ENCODE measurements at regions not wholly inside any gene's neighbourhood (a gene's known extent, or its start where the extent isn't known, plus 50 kb on each side); places are given as distances from the start of the nearest gene placed in this dataset.
"Not testable (repeated sequence)": the region's sequence is repeated elsewhere in the genome, so short reads cannot be mapped to it uniquely, and the experiment has no call there.

DNA sequence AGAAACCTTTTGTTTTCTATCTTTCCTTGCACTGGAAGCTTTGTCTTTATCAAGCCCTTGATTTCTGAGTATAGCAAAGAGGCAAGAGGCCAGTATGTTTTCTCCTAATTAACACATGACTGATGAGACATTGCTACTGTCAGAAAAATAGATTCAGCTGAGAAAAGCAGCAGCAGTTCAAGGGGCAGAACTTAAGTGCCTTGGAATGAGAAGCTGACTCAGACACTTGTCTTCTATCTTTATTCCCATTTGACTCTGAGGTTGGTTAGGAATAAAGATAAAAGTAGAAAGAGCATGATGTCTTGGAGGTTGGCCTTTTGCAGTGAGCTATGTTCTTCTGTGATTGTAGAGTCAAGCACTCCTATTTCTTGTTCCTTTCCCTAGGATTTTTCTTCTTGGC lies 79.1 kb upstream of the MAN1A1 start:
- DNase-seq = no peak

DNA sequence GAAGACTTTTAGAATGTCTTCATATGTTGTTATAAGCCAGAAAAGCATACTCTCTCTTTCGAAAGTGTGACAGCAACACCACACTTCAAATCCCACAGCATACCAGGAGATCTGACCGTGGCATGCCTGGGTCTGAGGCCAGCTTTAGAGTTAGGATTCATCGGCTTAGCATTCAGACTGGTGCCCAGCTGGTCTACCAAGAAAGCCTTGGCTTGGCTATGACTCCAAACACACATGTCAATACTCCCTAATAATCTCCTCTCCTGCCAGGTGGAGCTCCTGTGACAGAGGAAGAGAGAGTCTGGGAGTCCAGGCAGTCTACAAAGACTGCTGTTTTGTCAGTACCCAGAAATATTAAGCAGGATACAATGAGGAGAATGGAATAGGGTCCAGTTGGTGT lies 77.1 kb upstream of the MAN1A1 start:
- no peak for DNase-seq

DNA sequence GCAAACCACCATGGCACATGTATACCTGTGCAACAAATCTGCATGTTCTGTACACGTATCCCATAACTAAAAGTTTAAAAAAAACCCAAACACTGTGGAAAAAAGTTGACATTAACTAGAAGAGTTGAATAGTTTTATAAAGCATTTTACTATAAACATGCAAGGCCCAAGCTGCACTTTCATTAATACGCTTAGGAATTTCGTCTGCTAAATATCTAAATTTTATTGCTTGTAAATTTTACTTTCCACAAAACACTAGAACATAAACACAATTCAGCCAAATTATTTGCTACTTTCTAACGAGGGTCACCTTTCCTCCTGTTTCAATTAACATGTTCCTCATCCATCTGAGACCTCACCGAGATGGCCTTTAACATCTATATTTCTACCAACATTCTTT lies 74.4 kb upstream of the MAN1A1 start:
- DNase-seq = no peak

DNA sequence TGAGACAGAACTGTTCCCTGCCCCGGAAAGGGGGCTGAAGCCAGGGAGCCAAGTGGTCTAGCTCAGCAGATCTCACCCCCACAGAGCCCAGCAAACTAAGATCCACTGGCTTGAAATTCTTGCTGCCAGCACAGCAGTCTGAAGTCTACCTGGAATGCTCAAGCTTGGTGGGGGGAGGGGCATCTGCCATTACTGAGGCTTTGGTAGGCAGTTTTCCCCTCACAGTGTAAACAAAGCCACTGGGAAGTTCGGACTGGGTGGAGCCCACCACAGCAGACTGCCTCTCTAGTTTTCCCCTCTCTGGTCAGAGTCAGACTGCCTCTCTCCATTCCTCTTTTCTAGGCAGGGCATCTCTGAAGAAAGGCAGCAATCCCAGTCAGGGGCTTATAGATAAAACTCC lies 68.5 kb upstream of the MAN1A1 start:
- not testable (repeated sequence) for DNase-seq

DNA sequence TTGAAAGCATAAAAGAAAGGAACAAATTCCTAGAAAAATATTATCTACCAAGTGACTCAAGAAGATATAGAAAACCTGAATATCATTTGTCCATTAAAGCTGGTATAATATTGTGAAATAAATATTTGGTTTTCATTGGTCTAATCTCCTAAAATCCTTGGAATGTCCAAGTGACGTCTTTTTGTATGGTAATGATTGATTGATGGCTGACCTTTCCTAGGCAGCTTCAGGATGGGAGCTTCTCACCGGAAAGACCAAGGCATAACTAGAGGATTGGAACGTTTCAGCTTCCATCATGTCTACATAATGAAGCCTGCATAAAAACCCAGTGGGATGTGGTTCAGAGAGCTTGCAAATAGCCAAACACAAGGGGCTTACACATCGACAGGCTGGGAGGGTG lies 57.6 kb upstream of the MAN1A1 start:
- DNase-seq = no peak

DNA sequence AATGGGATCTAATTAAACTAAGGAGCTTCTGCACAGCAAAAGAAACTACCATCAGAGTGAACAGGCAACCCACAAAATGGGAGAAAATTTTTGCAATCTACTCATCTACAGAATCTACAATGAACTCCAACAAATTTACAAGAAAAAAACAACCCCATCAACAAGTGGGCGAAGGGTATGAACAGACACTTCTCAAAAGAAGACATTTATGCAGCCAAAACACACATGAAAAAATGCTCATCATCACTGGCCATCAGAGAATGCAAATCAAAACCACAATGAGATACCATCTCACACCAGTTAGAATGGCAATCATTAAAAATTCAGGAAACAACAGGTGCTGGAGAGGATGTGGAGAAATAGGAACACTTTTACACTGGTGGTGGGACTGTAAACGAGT lies 55.6 kb upstream of the MAN1A1 start:
- DNase-seq = not testable (repeated sequence)

Measured in activated CD4-positive, alpha-beta T cell treated with anti-CD3 and anti-CD28 coated beads, Interleukin-2, amount 50 U/mL, for 1 hour (primary cell).